ENCODE measurements at regions not wholly inside any gene's neighbourhood (a gene's known extent, or its start where the extent isn't known, plus 50 kb on each side); places are given as distances from the start of the nearest gene placed in this dataset.

DNA sequence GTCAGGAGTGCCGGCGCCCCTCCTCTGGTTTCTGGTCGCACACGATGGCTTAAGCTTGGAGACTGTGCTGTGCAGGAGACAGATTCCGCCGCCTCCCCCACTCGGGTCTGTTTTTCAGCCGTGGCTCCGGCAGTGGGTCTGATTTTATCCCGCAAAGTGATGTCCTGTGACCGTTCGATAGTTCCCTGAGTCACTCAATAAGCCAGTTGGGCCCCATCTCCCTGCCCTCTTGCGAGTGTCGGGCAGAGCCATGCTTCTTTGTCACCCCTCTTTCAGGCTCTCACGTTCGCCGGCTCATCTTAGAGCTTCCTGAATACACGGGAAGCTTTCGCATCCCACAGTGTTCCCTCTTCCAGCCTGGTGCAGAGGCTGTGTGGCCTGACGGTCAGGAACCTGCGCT lies 127.8 kb upstream of the RFLNA start (continued):
- TF ChIP-seq JUN (IDR thresholded peaks at IDR 0.05; ENCODE audit: low read depth, low read length): no peak
- TF ChIP-seq POLR2A (IDR thresholded peaks at IDR 0.05; ENCODE audit: control extremely low read depth in 1 of 2, low read depth in 2 of 2, low read length in 2 of 2): no peak
- TF ChIP-seq MAFK (IDR thresholded peaks at IDR 0.05; ENCODE audit: low read depth, low read length): no peak
